ENCODE measurements at regions not wholly inside any gene's neighbourhood (a gene's known extent, or its start where the extent isn't known, plus 50 kb on each side); places are given as distances from the start of the nearest gene placed in this dataset.
"Not testable (repeated sequence)": the region's sequence is repeated elsewhere in the genome, so short reads cannot be mapped to it uniquely, and the experiment has no call there.

- peaks cover 3% of the 10 kb centered on the region for H3K27me3 Mint-ChIP-seq
- H3K9me3 Mint-ChIP-seq (ENCODE audit: low read depth): no peaks in the 10 kb centered on the region
- no peak overlapping the region for H3K4me3 Mint-ChIP-seq
- no peak overlapping the region for H3K27ac Mint-ChIP-seq
- no peak for ATAC-seq
- CTCF ChIA-PET: no interaction called here
- H3K36me3 Mint-ChIP-seq: no peaks in the 10 kb centered on the region
- DNase-seq: no peak
- no peaks in the 10 kb centered on the region for H3K4me1 Mint-ChIP-seq
Measured at GRCh38 chr9:7739595-7739994, 60.0 kb downstream of the DMAC1 start.

GRCh38 chr9:7735311-7735710, 64.3 kb downstream of the DMAC1 start:
- DNase-seq (no peak), ATAC-seq (no peak)
- H3K36me3 Mint-ChIP-seq: peaks cover 1% of the 10 kb centered on the region
- peaks cover 3% of the 10 kb centered on the region for H3K27me3 Mint-ChIP-seq
- no peaks in the 10 kb centered on the region for H3K9me3 Mint-ChIP-seq (ENCODE audit: low read depth)
- H3K4me3 Mint-ChIP-seq: no peak overlapping the region
- no peaks in the 10 kb centered on the region for H3K4me1 Mint-ChIP-seq
- CTCF ChIA-PET: no interaction called here
- H3K27ac Mint-ChIP-seq: no peak overlapping the region

GRCh38 chr9:7730164-7730445, 69.5 kb downstream of the DMAC1 start:
- H3K4me3 Mint-ChIP-seq: no peak overlapping the region
- H3K36me3 Mint-ChIP-seq: peaks cover 1% of the 10 kb centered on the region
- H3K9me3 Mint-ChIP-seq (ENCODE audit: low read depth): no peaks in the 10 kb centered on the region
- ATAC-seq (no peak), DNase-seq (no peak)
- H3K27me3 Mint-ChIP-seq: no peaks in the 10 kb centered on the region
- no peak overlapping the region for H3K27ac Mint-ChIP-seq
- CTCF ChIA-PET: no interaction called here
- no peaks in the 10 kb centered on the region for H3K4me1 Mint-ChIP-seq

- CTCF ChIA-PET: no interaction called here
- H3K27ac Mint-ChIP-seq: no peak overlapping the region
- H3K4me3 Mint-ChIP-seq: no peak overlapping the region
- ATAC-seq (no peak), DNase-seq (no peak)
- no peaks in the 10 kb centered on the region for H3K27me3 Mint-ChIP-seq
- H3K36me3 Mint-ChIP-seq: peaks cover 1% of the 10 kb centered on the region
- no peaks in the 10 kb centered on the region for H3K9me3 Mint-ChIP-seq (ENCODE audit: low read depth)
- no peaks in the 10 kb centered on the region for H3K4me1 Mint-ChIP-seq
Measured at GRCh38 chr9:7729371-7730163, 70.0 kb downstream of the DMAC1 start.

- Mint-ChIP-seq H3K36me3 (no peaks in the 10 kb centered on the region), H3K4me1 (no peaks in the 10 kb centered on the region), H3K4me3 (no peak overlapping the region), H3K9me3 (ENCODE audit: low read depth) (no peaks in the 10 kb centered on the region), H3K27me3 (no peaks in the 10 kb centered on the region), H3K27ac (no peak overlapping the region)
- DNase-seq (no peak), ATAC-seq (no peak)
- CTCF ChIA-PET: interaction anchor here (1.0 kb wide), 1 partner anchor 36 kb away, joined by 4 read pairs; no protein-coding TSS in a partner anchor
Measured at GRCh38 chr9:7721291-7721690, 78.3 kb downstream of the DMAC1 start.

- H3K9me3 Mint-ChIP-seq (ENCODE audit: low read depth); DNase-seq; H3K4me1 Mint-ChIP-seq; H3K4me3 Mint-ChIP-seq; ATAC-seq; H3K27ac Mint-ChIP-seq; H3K27me3 Mint-ChIP-seq; CTCF ChIA-PET; H3K36me3 Mint-ChIP-seq: not testable (repeated sequence)
Measured at GRCh38 chr9:7713088-7713487, 86.5 kb downstream of the DMAC1 start.

GRCh38 chr9:7710686-7711085, 88.9 kb downstream of the DMAC1 start:
- H3K4me1 Mint-ChIP-seq: no peaks in the 10 kb centered on the region
- DNase-seq (no peak), ATAC-seq (no peak)
- H3K36me3 Mint-ChIP-seq: no peaks in the 10 kb centered on the region
- H3K9me3 Mint-ChIP-seq (ENCODE audit: low read depth): no peaks in the 10 kb centered on the region
- CTCF ChIA-PET: interaction anchor here (0.5 kb wide), 1 partner anchor 216 kb away, joined by 3 read pairs; no protein-coding TSS in a partner anchor
- H3K4me3 Mint-ChIP-seq: no peak overlapping the region
- H3K27ac Mint-ChIP-seq: no peak overlapping the region
- peaks cover 2% of the 10 kb centered on the region for H3K27me3 Mint-ChIP-seq

GRCh38 chr9:7707934-7708333, 91.6 kb downstream of the DMAC1 start:
- H3K27ac Mint-ChIP-seq: no peak overlapping the region
- no peaks in the 10 kb centered on the region for H3K4me1 Mint-ChIP-seq
- H3K9me3 Mint-ChIP-seq (ENCODE audit: low read depth): peaks cover 3% of the 10 kb centered on the region
- DNase-seq (no peak), ATAC-seq (no peak)
- no peak overlapping the region for H3K4me3 Mint-ChIP-seq
- H3K27me3 Mint-ChIP-seq: peaks cover 2% of the 10 kb centered on the region
- H3K36me3 Mint-ChIP-seq: no peaks in the 10 kb centered on the region
- CTCF ChIA-PET: no interaction called here

GRCh38 chr9:7704543-7704942, 95.0 kb downstream of the DMAC1 start:
- Mint-ChIP-seq H3K27ac (no peak overlapping the region), H3K36me3 (no peaks in the 10 kb centered on the region), H3K27me3 (peaks cover 2% of the 10 kb centered on the region), H3K4me1 (no peaks in the 10 kb centered on the region), H3K9me3 (ENCODE audit: low read depth) (peaks cover 3% of the 10 kb centered on the region), H3K4me3 (no peak overlapping the region)
- ATAC-seq (no peak), DNase-seq (no peak)
- CTCF ChIA-PET: interaction anchor here (1.0 kb wide), 1 partner anchor 26 kb away, joined by 3 read pairs; no protein-coding TSS in a partner anchor

GRCh38 chr9:7691909-7692308, 107.7 kb downstream of the DMAC1 start:
- CTCF ChIA-PET: no interaction called here

GRCh38 chr9:7690014-7690413, 109.6 kb downstream of the DMAC1 start:
- ATAC-seq: no peak
- H3K36me3 Mint-ChIP-seq: no peaks in the 10 kb centered on the region
- no peak for DNase-seq
- no peak overlapping the region for H3K27ac Mint-ChIP-seq
- no peaks in the 10 kb centered on the region for H3K9me3 Mint-ChIP-seq (ENCODE audit: low read depth)
- CTCF ChIA-PET: no interaction called here
- no peaks in the 10 kb centered on the region for H3K4me1 Mint-ChIP-seq
- H3K27me3 Mint-ChIP-seq: no peaks in the 10 kb centered on the region
- H3K4me3 Mint-ChIP-seq: no peak overlapping the region

More at GRCh38 chr9:7691909-7692308, 107.7 kb downstream of the DMAC1 start:
- Mint-ChIP-seq H3K4me1 (no peaks in the 10 kb centered on the region), H3K4me3 (no peak overlapping the region), H3K36me3 (no peaks in the 10 kb centered on the region), H3K9me3 (ENCODE audit: low read depth) (no peaks in the 10 kb centered on the region), H3K27ac (no peak overlapping the region), H3K27me3 (no peaks in the 10 kb centered on the region)
- no peak for ATAC-seq
- no peak for DNase-seq

- no peak overlapping the region for H3K4me3 Mint-ChIP-seq
- H3K9me3 Mint-ChIP-seq (ENCODE audit: low read depth): no peaks in the 10 kb centered on the region
- H3K4me1 Mint-ChIP-seq: no peaks in the 10 kb centered on the region
- H3K27me3 Mint-ChIP-seq: no peaks in the 10 kb centered on the region
- CTCF ChIA-PET: no interaction called here
- H3K36me3 Mint-ChIP-seq: no peaks in the 10 kb centered on the region
- no peak overlapping the region for H3K27ac Mint-ChIP-seq
- no peak for ATAC-seq
- no peak for DNase-seq
Measured at GRCh38 chr9:7688626-7689025, 111.0 kb downstream of the DMAC1 start.

- Mint-ChIP-seq H3K9me3 (ENCODE audit: low read depth) (no peaks in the 10 kb centered on the region), H3K27ac (no peak overlapping the region), H3K4me1 (no peaks in the 10 kb centered on the region), H3K27me3 (peaks cover 2% of the 10 kb centered on the region), H3K36me3 (no peaks in the 10 kb centered on the region), H3K4me3 (no peak overlapping the region)
- CTCF ChIA-PET: no interaction called here
- ATAC-seq (no peak), DNase-seq (no peak)
Measured at GRCh38 chr9:7676609-7677156, 122.9 kb downstream of the DMAC1 start.

GRCh38 chr9:7671847-7672246, 127.7 kb downstream of the DMAC1 start:
- no peaks in the 10 kb centered on the region for H3K9me3 Mint-ChIP-seq (ENCODE audit: low read depth)
- H3K4me3 Mint-ChIP-seq: no peak overlapping the region
- ATAC-seq: no peak
- H3K4me1 Mint-ChIP-seq: no peaks in the 10 kb centered on the region
- no peak for DNase-seq
- H3K27me3 Mint-ChIP-seq: peaks cover 3% of the 10 kb centered on the region
- H3K36me3 Mint-ChIP-seq: no peaks in the 10 kb centered on the region
- no peak overlapping the region for H3K27ac Mint-ChIP-seq
- CTCF ChIA-PET: no interaction called here

All from activated CD8-positive, alpha-beta memory T cell treated with anti-CD3 and anti-CD28 coated beads, Interleukin-2, amount 10 ng/mL, durations not matched to agents 7 days and 5 days (primary cell).